ENCODE measurements at regions not wholly inside any gene's neighbourhood (a gene's known extent, or its start where the extent isn't known, plus 50 kb on each side); places are given as distances from the start of the nearest gene placed in this dataset.

- TF ChIP-seq CTCF (IDR thresholded peaks at IDR 0.05 in 4 of 5, conservative IDR thresholded peaks at IDR 0.05 in 1 of 5) (no peak), POLR2A (IDR thresholded peaks at IDR 0.05) (no peak)
Measured at GRCh38 chr14:71675126-71675899, 256.9 kb upstream of the RGS6 start.

Measured in gastrocnemius medialis (tissue), 4 donors.